HG03097 (cell line): ENCODE measurements at regions not wholly inside any gene's neighbourhood (a gene's known extent, or its start where the extent isn't known, plus 50 kb on each side); places are given as distances from the start of the nearest gene placed in this dataset.
"Not testable (repeated sequence)": the region's sequence is repeated elsewhere in the genome, so short reads cannot be mapped to it uniquely, and the experiment has no call there.

Source experiments
- ATAC-seq: cut with Tn5 transposase; IDR thresholded peaks from one replicate; pipeline ENCODE4 v1.9.1; 2021; ENCODE audit not compliant: unreplicated experiment, low FRiP score

DNA sequence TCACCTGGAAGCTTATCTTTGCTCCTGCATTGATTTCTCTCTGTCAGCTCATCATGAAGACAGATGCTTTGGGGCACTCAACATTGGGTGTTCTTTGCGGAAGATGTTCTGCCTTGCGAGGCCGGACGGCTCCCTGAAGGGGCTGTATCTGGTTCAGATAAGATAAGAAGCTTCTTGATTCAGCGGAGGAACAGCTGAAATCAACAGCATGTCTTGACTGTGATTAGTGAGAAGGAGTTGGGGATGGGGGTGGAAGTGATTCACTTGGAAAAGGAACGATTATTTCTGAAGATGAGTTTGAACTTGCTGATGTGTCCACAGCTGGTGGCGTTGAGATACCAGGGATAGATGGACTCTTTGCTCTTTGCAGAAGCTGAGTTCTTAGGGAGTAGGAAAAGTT is 126.9 kb upstream of the WSCD1 start:
- no peak for ATAC-seq

DNA sequence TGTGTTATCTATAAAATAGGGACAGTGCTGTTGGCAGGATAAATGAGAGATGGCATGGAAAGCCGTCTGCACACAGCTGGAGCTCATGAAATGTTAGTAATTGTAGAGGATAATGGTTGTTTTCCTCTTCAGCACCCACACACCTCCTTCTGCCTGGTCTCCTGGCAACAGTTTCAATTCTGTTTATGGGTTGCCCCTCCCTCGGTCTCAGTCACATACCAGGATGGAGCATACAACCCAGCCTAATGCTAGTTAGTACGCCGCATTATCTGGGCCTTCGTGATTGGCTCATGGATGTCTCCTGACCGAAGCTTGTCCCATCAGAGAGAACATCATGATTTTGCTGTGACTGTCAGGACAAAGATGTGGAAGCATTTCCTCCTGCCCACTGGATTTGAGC is 126.2 kb upstream of the WSCD1 start:
- ATAC-seq: no peak

DNA sequence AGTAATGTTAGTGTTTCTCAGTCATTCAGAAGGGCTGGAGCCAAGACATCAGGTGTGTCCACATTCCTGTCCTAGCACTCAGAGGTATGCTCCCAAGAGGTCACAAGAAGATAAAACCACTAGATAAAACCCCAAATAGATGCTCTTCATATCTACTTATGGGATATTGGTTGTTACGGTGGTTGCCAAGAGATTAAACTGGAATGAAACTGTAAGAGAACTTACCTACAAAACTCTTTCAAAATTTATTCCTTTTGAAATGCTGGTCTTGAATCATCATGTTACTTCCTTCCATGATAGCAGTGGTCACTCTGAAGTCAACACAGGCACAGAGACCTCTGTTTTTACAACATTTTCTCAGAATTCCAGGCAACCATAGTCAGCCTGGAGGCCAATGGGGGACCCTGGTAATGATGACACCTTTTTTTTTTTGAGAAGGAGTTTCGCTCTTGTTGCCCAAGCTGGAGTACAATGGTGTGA is 122.4 kb upstream of the WSCD1 start:
- no peak for ATAC-seq

DNA sequence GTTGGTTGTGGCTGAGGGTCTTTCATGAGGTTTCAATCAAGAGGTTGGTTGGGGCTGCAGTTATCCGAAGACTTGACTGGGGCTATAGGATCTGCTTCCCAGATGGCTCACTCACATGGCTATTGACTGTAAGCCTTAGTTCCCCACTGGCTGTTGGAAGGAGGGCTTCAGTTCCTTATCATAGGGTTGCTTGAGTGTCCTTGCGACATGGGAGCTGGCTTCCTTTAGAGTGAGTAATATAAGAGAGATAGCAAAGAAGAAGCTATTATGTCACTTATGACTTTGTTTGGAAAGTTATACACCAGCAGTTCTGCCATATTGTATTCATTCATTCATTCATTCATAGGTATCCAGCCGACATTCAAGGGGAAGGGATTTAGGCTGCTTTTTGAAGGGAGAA is 121.4 kb upstream of the WSCD1 start:
- no peak for ATAC-seq

DNA sequence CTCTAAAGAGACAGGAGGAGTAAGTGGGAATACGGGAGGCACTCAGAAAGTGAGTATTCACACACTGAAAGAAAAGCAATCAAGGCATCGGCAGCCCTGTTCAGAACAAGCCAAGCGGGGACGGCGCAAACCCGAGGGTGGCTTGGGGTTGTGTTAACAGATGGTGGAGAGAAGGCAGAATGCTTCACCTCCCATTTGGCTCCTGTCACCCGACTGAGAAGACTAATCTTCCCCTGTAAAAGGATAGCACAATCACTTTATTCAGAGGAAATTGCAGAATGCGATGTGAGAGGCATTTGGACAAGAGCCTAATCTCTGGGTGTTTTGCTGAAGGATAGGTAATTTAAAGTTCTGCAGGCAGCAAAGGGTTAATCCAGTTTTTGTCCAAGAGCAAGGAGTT is 119.3 kb upstream of the WSCD1 start:
- no peak for ATAC-seq

DNA sequence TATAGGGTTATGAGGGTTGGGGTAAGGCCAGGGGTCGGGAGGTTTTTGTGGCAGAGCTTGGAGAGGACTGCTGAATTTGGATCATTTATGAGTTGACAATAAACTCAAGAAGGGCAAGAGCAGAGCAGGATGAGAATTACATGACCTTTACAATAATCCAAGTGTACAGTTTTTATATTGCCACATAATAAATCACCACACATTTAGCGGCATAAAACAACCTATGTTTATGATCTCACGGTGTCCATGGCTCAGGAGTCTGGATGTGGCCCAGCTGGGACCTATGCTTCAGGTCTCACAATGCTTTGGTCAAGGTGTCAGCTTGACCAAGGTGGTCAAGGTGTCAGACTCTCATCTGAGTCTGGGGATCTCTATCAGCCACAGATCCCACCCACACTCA is 118.3 kb upstream of the WSCD1 start:
- ATAC-seq: no peak

DNA sequence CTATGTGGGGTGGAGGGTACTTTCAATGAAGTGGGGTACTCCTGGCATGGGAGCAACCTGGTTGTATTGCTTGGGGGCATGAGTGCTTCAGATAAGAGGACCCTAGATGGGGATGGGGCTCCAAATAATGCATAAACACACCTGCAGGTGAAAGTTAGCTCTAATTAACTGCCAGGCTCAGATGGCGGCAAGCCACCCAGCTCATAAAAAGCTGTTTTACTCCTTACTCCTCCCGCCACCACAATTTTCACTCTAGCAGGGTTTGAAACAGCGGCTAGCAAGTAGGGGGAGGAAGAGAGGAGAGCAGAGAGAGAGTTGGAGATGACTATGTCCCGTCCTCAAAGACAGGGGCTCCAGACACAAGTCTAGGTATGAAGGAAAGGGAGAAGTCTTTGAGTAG is 117.7 kb upstream of the WSCD1 start:
- no peak for ATAC-seq

DNA sequence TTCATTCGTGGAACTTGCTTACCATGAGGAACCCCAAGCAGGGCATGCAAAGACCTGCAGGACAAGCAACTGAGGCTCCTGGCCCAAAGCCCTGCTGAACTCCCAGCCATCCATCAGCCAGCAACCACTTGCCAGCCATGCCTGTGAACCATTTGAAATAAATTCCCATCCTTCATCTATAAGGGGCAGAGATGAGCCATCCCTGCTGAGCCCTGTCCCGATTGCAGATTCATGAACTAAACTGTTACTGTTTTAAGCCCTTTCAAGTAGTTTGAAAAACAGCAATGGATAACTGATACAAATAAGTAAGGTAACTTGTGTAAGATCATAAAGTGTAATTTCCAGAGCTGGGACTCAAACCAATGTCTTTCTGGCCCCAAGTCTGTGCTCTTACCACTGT is 114.4 kb upstream of the WSCD1 start:
- no peak for ATAC-seq

DNA sequence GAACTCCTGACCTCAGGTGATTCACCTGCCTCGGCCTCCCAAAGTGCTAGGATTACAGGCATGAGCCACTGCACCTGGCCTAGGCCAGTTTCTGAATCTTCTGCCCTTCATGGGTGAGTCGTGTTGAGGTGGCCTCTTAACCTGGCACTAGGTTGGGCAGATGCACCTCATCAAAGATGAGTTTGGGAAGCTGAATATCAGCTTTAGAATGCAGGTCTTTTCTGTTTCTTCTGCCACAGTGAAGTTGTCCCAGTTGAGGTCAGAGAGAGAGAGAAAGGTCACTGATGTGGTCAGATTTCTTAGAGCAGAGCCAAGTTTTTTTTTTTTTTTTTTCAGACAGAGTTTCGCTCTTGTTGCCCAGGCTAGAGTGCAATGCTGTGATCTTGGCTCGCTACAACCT is 111.3 kb upstream of the WSCD1 start:
- no peak for ATAC-seq

DNA sequence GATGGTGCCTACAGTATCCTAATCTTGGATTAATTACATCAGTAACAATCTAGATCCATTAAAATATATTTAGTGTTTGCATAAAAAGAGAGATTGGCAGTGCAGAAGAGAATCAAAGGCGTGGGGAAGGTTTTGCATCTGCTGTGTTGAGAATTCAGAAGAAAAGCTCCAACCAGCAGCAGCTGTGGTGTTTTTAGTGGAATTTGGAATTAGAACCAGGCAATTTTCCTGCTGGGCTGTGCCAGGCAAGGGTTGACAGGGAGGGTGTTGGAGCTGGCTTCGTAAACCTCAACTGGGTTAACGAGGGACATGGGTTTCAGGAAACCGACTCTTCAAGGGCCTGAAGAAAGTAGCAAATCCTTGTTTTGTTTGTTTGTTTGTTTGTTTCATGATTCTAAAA is 107.8 kb upstream of the WSCD1 start:
- ATAC-seq: no peak

DNA sequence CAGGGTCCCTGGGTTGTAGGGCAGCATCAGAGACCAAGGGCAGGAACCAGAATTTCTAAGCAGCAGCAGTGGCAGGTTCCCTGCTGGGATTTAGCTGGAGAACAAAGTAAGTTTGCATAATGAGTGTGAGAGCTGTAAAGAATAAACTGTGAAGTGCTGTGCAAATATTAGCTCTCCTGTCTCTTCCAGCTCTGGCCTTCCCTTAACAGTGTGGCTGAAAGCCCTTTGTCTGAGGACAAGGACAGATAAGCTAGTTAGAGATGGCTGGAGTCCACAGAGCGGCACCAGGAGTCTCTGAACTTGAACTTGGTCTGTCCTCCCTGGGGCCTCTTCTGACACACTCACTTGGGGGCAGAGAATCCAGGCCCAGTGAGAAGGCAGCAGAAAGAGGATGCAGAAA is 98.2 kb upstream of the WSCD1 start:
- ATAC-seq: no peak

DNA sequence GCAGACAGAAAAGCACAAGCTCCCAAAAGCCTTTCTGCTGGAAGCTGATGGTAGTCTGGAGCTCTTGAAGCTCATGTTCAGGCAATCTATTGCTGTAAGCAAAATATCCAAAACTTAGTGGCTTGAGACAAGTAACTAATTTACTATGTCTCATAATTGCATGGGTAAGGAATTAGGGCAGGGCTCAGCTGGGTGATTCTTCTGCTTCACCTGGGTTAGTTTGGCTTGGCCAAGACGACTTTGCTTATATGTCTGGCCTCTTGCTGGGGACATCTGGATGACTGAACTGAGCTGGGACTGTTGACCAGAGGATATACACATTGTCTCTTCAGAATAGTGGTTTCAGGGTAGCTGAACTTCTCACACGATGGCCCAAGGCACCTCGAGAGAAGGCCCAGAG is 96.8 kb upstream of the WSCD1 start:
- no peak for ATAC-seq

DNA sequence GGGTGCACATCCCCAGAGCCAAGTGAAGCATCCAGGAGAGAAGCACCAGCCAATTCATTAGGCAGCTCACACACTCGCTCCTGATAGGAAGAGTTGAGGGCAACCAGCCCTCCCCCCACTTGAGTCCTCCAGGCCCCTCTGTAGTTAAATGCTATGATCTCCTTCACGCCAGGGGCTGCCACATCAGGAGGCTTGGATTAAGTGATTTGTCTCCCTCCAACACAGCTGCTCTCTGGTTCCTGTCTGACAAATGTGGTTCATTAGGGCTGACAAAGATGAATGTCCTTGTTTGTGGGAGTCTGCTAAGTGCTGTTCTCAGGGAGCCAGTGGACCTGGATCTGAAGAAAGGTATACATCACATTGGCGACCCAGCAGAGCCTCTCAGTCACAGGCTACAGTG is 94.5 kb upstream of the WSCD1 start:
- ATAC-seq: no peak

DNA sequence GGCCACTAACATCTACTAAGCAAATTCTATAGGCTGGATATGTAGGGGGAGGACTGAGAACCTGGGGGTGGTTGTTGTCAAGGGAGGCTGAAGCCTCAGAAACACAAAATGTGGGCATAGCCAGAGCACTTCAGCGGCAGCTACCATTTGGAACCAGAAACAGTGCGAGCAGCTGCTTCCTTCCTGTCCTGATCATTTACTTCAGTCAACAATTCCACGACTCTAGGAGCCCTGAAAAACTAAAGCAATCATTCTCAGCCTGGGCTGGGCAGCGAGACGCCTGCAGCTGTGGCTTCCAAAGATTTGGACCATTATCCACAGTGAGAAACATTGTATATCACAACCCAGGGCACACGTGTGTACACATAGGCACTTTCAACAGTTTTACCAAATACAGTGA is 93.9 kb upstream of the WSCD1 start:
- no peak for ATAC-seq

DNA sequence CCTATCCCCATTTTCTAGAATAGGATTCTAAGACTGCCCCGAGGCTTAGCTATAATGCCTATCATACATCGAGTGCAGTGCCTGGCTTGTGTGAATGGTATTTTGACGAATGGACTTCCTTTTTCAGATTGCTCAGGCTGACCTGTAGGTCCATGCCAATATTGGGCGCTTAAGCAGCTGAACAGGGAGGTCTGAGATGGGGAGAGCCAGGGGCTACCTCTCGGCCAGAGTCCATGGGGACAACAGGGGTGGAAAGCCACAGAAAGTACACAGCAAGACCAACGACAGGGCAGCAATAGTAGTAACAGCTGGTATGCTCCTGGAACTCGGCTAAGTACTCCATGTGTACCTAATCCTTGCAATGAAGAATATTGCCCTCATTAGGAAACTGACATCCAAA is 91.7 kb upstream of the WSCD1 start:
- no peak for ATAC-seq

DNA sequence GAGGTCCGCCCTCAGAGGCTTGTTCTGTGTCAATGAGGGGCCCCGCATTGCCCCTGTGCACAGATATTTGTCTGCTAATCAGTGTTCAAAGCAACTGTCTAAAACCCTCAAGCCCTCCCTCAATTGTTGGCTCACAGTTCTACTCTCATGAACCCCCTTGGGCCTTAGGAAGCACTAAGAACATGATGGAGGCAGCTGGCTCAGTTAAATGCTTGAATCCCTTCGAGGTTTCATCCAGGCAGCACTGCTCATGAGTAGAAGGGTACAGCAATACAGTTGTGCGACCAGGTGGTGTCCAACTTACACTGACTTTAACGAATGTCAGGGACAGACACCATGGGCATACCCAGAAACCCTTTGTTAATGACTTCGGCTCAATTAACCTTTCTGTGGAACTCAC is 89.2 kb upstream of the WSCD1 start:
- ATAC-seq: no peak

DNA sequence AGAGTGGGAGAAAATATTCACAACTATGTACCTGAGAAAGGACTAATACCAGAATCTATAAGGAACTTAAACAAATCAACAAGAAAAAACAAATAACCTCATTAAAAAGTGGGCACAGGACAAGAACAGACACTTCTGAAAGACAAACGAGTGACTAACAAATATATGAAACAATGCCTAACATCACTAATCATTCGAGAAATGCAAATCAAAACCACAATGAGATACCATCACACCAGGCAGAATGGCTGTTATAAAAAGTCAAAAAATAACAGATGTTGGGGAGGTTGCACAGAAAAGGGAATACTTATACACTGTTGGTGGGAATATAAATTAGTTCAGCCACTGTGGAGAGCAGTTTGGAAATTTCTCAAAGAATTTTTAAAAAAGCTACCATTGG is 83.5 kb upstream of the WSCD1 start:
- ATAC-seq: no peak

DNA sequence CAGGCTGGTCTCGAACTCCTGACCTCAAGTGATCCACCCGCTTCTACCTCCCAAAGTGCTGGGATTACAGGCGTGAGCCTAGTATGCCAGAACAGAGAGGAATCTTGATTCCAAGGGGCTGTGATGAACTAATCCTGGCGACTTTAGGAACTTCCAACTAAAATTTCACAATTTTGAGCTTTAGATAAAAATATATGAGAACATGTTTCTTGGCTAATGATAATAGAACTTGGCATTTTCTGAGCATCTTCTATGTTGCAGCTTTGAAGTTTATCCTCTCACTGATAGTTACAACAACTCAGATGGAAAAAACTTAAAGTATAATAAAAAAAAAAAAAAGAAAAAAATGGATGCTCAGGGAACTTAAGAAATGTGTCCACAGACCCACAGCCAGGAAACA is 69.8 kb upstream of the WSCD1 start:
- no peak for ATAC-seq

DNA sequence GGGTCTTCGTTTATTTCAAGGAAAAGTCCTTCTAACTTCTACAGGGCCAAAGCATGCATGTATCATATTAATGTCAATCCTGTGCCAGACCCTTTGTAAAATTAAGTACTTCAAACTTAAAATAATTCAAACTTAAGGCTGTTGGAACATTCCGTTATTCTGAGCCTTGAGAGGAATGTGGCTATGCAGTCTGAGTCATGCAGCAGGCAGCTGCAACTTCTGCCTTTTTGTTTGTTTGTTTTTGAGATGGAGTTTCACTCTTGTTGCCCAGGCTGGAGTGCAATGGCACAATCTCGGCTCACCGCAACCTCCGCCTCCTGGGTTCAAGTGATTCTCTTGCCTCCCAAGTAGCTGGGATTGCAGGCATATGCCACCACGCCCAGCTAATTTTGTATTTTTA is 67.0 kb upstream of the WSCD1 start:
- ATAC-seq: not testable (repeated sequence)

DNA sequence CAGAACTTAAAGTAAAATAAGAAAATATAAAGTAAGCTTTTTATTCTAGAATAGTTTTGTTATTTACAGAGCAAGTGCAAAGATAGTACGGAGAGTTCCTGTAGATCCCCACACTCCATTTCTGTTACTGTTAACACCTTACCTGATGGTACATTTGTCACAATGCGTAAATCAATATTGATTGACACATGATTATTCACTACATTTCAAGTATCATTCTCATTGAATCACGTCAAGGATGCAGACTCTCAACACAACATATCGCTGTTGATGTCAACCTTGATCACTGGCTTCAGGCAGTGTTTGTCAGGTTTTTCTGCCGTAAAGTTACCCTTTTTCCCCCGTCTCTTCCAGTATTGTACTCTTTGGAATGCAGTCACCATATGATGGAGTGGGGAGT is 64.2 kb upstream of the WSCD1 start:
- no peak for ATAC-seq

DNA sequence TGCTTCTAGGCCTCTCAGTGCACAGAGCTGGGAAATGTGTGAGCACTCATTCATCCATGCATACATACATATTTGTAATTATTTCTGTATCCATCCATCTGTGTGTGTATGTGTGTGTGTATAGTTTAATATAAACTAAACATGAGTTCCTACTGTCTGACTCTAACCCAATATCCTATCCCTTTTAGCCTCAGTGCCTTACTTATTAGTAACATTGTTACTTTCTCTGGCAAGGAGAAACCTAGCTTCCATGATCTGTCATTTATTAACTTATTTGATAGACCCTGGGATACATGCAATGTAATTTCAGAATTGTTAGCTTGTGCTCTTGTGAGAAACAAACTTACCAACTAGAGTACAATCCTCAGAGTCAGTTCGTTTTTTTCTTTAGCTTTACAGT is 59.0 kb upstream of the WSCD1 start:
- ATAC-seq: no peak

DNA sequence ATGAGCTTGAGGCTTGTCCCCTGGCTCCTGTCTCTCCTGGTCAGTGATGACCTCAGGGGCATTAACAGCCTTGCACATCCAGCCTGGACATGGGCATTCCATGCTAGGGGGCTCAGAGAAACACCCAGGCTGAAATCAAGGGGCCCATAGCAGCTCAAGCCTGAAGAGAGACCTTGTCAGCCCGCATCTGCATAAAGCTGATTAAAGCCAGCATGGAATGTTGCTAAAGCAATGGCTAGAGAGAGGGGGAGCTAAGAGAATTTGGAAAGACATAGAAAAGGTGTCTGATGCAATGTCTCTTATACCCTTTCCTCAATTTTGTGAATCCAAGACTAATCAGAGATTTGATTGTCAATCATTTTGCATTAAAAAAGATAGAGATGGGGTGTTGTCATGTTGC is 51.4 kb upstream of the WSCD1 start:
- ATAC-seq: no peak

DNA sequence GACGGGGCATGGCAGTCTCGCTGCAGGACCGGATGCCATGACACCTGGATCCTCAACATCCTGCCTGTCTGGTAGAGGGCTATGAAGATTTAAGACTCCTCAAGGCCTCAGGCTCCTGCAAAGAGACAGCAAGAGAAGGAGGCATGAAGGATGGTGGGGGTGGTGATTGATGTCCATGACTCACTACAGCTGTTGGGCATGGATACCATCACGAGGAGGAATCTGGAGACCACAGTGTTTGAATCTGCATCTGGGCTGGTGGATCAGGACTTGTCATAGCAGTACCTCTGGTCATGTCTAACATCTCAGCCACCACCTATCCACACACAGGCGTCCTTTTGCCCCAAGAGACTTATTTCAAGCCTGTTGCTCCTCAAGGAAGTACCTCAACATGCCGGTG is 50.2 kb upstream of the WSCD1 start:
- ATAC-seq: no peak
